Smooth muscle cell (in vitro differentiated cells): ENCODE measurements at regions not wholly inside any gene's neighbourhood (a gene's known extent, or its start where the extent isn't known, plus 50 kb on each side); places are given as distances from the start of the nearest gene placed in this dataset.
"Not testable (repeated sequence)": the region's sequence is repeated elsewhere in the genome, so short reads cannot be mapped to it uniquely, and the experiment has no call there.

Source experiments
- DNase-seq: peaks from one replicate; lab custom pipeline; 2025; ENCODE audit not compliant: unreplicated experiment; lab: John Stamatoyannopoulos, UW
- H2AFZ ChIP-seq: fragments of 200-600 bp; sonication (generic); 2 replicates; pipeline ENCODE4 v1.6.0; 2016; ENCODE audit warnings: antibody characterized with exemption, low read depth, mild to moderate bottlenecking
- H3F3A ChIP-seq: fragments of 200-600 bp; sonication (generic); 2 replicates; pipeline ENCODE4 v1.6.0; 2017; ENCODE audit warnings: antibody characterized with exemption, low read depth
- H3K27ac ChIP-seq: fragments of 200-600 bp; sonication (generic); 2 replicates; pipeline ENCODE4 v1.5.1; 2016; ENCODE audit warnings: low read depth, mild to moderate bottlenecking
- H3K27me3 ChIP-seq: fragments of 200-600 bp; sonication (generic); 2 replicates; pipeline ENCODE4 v1.6.1; 2016; ENCODE audit warnings: low read depth, mild to moderate bottlenecking
- H3K36me3 ChIP-seq: fragments of 200-600 bp; sonication (generic); 2 replicates; pipeline ENCODE4 v1.5.1; 2016; ENCODE audit warnings: low read depth
- H3K4me1 ChIP-seq: fragments of 200-600 bp; sonication (generic); 2 replicates; pipeline ENCODE4 v1.5.1; 2016; ENCODE audit warnings: low read depth
- H3K4me2 ChIP-seq: fragments of 200-600 bp; sonication (generic); 2 replicates; pipeline ENCODE4 v1.6.0; 2016; ENCODE audit warnings: mild to moderate bottlenecking
- H3K4me3 ChIP-seq: fragments of 200-600 bp; sonication (generic); 2 replicates; pipeline ENCODE4 v1.5.1; 2016; ENCODE audit warnings: mild to moderate bottlenecking
- H3K79me2 ChIP-seq: fragments of 200-600 bp; sonication (generic); 2 replicates; pipeline ENCODE4 v1.6.0; 2016; ENCODE audit warnings: low read depth, mild to moderate bottlenecking
- H3K9ac ChIP-seq: fragments of 200-600 bp; sonication (generic); 2 replicates; pipeline ENCODE4 v1.6.0; 2016; ENCODE audit warnings: low read depth
- H3K9me3 ChIP-seq: fragments of 200-600 bp; sonication (generic); replicated peaks from 2 replicates; pipeline ENCODE4 v1.5.1; 2016; ENCODE audit warnings: low read depth
- H4K20me1 ChIP-seq: fragments of 200-600 bp; sonication (generic); 2 replicates; pipeline ENCODE4 v1.6.0; 2016; ENCODE audit warnings: low read depth
- WGBS: methylation state at CpG from one replicate; pipeline ENCODE4 v1.1.7; 2016; ENCODE audit warnings: low lambda C conversion rate; 5-methylcytosine and 5-hydroxymethylcytosine counted together
- TF ChIP-seq, protein P1 (sequence below): fragments of 200-600 bp; sonication (generic); IDR thresholded peaks from 2 replicates; pipeline ENCODE4 v1.5.1; 2017; ENCODE audit warnings: borderline replicate concordance, mild to moderate bottlenecking, antibody characterized with exemption; ENCODE audit not compliant: insufficient read depth, poor library complexity, severe bottlenecking

DNA sequence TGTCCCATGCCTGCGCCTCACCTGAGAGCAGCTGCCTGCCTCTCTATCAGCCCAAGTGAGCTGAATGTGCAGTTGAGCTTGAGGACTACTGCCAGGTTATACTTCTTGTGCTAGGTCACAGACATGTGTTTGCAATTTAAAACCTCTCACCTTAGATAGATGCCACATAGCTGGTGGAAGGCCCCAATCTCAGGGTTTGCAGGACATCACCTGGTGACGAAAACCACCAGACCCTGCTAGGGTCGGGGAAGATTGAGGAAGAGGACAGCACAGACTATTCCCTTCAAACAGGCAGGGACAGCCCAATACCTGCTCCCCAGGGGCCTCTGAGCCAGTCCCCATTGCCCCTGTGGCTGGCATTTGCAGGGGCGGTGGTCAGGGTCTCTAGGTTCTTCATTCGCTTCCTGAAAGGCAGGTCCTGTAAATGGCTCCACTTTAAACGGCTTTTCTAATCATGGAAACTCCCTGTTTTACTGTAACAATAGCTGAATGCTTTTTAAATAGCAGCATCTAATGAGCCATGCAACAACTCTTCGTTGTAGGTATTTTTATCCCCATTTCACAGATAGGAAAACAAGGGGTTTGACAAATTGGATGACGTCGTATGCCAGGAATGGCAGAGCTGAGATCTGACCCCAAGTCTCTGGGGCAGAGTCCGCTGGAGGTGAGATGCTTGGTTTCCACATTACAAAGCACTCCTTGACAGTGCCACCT is 80.1 kb downstream of the EMX2 start:
- WGBS, result 89% methylated on average over 10 of the region's 10 CpGs
- DNase-seq, result no peak
- TF ChIP-seq, protein P1, sequence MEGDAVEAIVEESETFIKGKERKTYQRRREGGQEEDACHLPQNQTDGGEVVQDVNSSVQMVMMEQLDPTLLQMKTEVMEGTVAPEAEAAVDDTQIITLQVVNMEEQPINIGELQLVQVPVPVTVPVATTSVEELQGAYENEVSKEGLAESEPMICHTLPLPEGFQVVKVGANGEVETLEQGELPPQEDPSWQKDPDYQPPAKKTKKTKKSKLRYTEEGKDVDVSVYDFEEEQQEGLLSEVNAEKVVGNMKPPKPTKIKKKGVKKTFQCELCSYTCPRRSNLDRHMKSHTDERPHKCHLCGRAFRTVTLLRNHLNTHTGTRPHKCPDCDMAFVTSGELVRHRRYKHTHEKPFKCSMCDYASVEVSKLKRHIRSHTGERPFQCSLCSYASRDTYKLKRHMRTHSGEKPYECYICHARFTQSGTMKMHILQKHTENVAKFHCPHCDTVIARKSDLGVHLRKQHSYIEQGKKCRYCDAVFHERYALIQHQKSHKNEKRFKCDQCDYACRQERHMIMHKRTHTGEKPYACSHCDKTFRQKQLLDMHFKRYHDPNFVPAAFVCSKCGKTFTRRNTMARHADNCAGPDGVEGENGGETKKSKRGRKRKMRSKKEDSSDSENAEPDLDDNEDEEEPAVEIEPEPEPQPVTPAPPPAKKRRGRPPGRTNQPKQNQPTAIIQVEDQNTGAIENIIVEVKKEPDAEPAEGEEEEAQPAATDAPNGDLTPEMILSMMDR, result no peak

DNA sequence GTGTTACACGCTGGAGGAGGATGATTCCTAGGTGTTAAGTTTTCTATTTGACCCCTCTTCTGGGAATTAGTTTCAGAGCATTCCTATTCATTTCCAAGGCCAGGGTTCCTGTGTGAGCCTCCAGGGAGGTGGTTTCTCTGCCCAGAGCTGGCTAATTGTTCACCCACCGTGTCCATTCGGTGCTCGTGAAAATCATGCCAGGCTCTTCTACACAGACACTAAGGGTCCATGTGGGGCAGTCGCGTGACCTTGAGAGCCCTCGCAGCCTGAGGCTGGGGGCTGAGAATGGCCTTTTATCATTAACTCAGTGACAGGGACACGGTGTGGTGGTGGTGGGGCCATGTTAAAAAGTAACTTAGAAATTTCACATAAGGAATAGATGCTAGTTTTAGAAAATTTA is 83.7 kb downstream of the EMX2 start:
- H2AFZ ChIP-seq, result no peak overlapping the region
- H3K4me1 ChIP-seq, result no peaks in the 10 kb centered on the region
- H3K27me3 ChIP-seq, result peaks cover 18% of the 10 kb centered on the region
- H3K27ac ChIP-seq, result no peak overlapping the region
- H3F3A ChIP-seq, result no peaks in the 10 kb centered on the region
- no peak overlapping the region for H3K9ac ChIP-seq
- TF ChIP-seq, protein P1, result no peak
- no peaks in the 10 kb centered on the region for H3K36me3 ChIP-seq
- DNase-seq, result no peak
- WGBS, result 93% methylated on average over 8 of the region's 8 CpGs
- H3K9me3 ChIP-seq, result no peaks in the 10 kb centered on the region
- no peak overlapping the region for H3K4me3 ChIP-seq
- H3K4me2 ChIP-seq, result no peak overlapping the region
- no peaks in the 10 kb centered on the region for H3K79me2 ChIP-seq
- H4K20me1 ChIP-seq, result no peaks in the 10 kb centered on the region

More for the DNA sequence above, 80.1 kb downstream of the EMX2 start:
- no peak overlapping the region for H3K4me3 ChIP-seq
- no peaks in the 10 kb centered on the region for H3K4me1 ChIP-seq
- no peaks in the 10 kb centered on the region for H3K79me2 ChIP-seq
- no peak overlapping the region for H3K27ac ChIP-seq
- H4K20me1 ChIP-seq, result no peaks in the 10 kb centered on the region
- no peak overlapping the region for H3K4me2 ChIP-seq
- no peak overlapping the region for H3K9ac ChIP-seq
- H3K9me3 ChIP-seq, result no peaks in the 10 kb centered on the region
- H3K27me3 ChIP-seq, result peaks cover 30% of the 10 kb centered on the region
- no peak overlapping the region for H2AFZ ChIP-seq
- no peaks in the 10 kb centered on the region for H3K36me3 ChIP-seq
- H3F3A ChIP-seq, result no peaks in the 10 kb centered on the region

DNA sequence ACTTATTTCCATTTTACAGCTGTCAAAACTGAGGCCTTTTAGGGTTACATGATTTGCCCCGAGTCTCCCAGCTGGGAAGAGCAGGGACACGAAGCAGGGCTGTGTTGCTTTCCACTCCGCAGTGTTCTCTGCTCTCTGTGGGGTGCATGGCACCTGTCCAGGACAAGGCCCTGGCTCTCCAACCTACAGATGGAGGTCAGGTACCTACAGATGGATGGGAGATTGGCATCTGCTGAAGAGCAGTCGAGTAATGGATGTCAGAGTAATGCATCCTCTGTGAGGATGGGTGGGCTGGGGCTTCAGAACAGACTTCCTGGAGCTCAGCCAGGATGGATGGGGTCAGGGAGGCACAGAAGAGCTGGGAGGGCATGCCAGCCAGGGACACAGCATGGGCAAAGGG is 85.0 kb downstream of the EMX2 start:
- no peaks in the 10 kb centered on the region for H4K20me1 ChIP-seq
- 87% methylated on average over 4 of the region's 4 CpGs for WGBS
- H3K9me3 ChIP-seq, result no peaks in the 10 kb centered on the region
- no peak for DNase-seq
- no peak overlapping the region for H2AFZ ChIP-seq
- no peaks in the 10 kb centered on the region for H3F3A ChIP-seq
- H3K4me2 ChIP-seq, result no peak overlapping the region
- H3K4me1 ChIP-seq, result no peaks in the 10 kb centered on the region
- H3K27me3 ChIP-seq, result peaks cover 6% of the 10 kb centered on the region
- H3K27ac ChIP-seq, result no peak overlapping the region
- H3K79me2 ChIP-seq, result no peaks in the 10 kb centered on the region
- TF ChIP-seq, protein P1, result no peak
- no peaks in the 10 kb centered on the region for H3K36me3 ChIP-seq
- H3K4me3 ChIP-seq, result no peak overlapping the region
- no peak overlapping the region for H3K9ac ChIP-seq

DNA sequence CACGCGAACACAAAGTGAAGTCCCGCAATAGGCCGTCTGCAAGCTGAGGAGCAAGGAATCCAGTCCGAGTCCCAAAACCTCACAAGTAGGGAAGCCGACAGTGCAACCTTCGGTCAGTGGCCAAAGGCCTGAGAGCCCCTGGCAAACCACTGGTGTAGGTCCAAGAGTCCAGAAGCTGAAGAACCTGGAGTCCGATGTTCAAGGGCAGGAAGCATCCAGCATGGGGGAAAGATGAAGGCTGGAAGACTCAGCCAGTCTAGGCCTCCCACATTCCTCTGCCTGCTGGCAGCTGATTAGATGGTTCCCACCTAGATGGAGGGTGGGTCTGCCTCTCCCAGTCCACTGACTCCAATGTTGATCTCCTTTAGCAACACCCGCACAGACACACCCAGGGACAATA is 87.2 kb downstream of the EMX2 start:
- H3K27me3 ChIP-seq, H3F3A ChIP-seq, H3K79me2 ChIP-seq, H3K4me1 ChIP-seq, H3K36me3 ChIP-seq, H3K27ac ChIP-seq, H4K20me1 ChIP-seq, H3K4me3 ChIP-seq, DNase-seq, H3K9me3 ChIP-seq, H3K9ac ChIP-seq, H3K4me2 ChIP-seq, H2AFZ ChIP-seq: not testable (repeated sequence)
- WGBS, result 96% methylated on average over 9 of the region's 9 CpGs
